Activated effector memory CD4-positive, alpha-beta T cell treated with Interleukin-2 at 50 U/mL for 16 hours (primary cell): ENCODE measurements at regions not wholly inside any gene's neighbourhood (a gene's known extent, or its start where the extent isn't known, plus 50 kb on each side); places are given as distances from the start of the nearest gene placed in this dataset.
"Not testable (repeated sequence)": the region's sequence is repeated elsewhere in the genome, so short reads cannot be mapped to it uniquely, and the experiment has no call there.

Experiments
- DNase-seq: peaks from one replicate; pipeline ENCODE4 v3.0.0-alpha.2; 2020

GRCh38 chr1:143905214-143906179 lies 66.3 kb downstream of the FAM72C start:
- peak; percentile 1 for DNase-seq

GRCh38 chr1:143904622-143904979 lies 67.2 kb downstream of the FAM72C start:
- not testable (repeated sequence) for DNase-seq

GRCh38 chr1:143903899-143904621 lies 67.7 kb downstream of the FAM72C start:
- not testable (repeated sequence) for DNase-seq

- not testable (repeated sequence) for DNase-seq
These were observed 75.4 kb downstream of the FAM72C start for GRCh38 chr1:143896377-143896776.

GRCh38 chr1:143884932-143885574 lies 86.7 kb downstream of the FAM72C start:
- peak; percentile 70 for DNase-seq

- peak; percentile 37 for DNase-seq
These were observed 87.3 kb downstream of the FAM72C start for GRCh38 chr1:143884532-143884931.

- not testable (repeated sequence) for DNase-seq
These were observed 91.8 kb downstream of the FAM72C start for GRCh38 chr1:143879757-143880536.

- not testable (repeated sequence) for DNase-seq
These were observed 95.8 kb downstream of the FAM72C start for GRCh38 chr1:143875947-143876346.

GRCh38 chr1:143874625-143875024 lies 97.2 kb downstream of the FAM72C start:
- DNase-seq = not testable (repeated sequence)

GRCh38 chr1:143873650-143874049 lies 98.1 kb downstream of the FAM72C start:
- DNase-seq = not testable (repeated sequence)

- DNase-seq = not testable (repeated sequence)
These were observed 101.4 kb downstream of the FAM72C start for GRCh38 chr1:143870388-143870787.

- not testable (repeated sequence) for DNase-seq
These were observed 104.1 kb downstream of the FAM72C start for GRCh38 chr1:143867590-143868220.

GRCh38 chr1:143863901-143864520 lies 107.8 kb downstream of the FAM72C start:
- not testable (repeated sequence) for DNase-seq

- DNase-seq = not testable (repeated sequence)
These were observed 109.1 kb downstream of the FAM72C start for GRCh38 chr1:143862722-143863121.

- DNase-seq = not testable (repeated sequence)
These were observed 110.5 kb downstream of the FAM72C start for GRCh38 chr1:143861306-143861705.

GRCh38 chr1:143855867-143856266 lies 115.9 kb downstream of the FAM72C start:
- DNase-seq = not testable (repeated sequence)

GRCh38 chr1:143854069-143854468 lies 117.7 kb downstream of the FAM72C start:
- not testable (repeated sequence) for DNase-seq

- DNase-seq = not testable (repeated sequence)
These were observed 121.1 kb downstream of the FAM72C start for GRCh38 chr1:143850637-143851036.

GRCh38 chr1:143848859-143849258 lies 122.9 kb downstream of the FAM72C start:
- DNase-seq = not testable (repeated sequence)

GRCh38 chr1:143845193-143845592 lies 126.6 kb downstream of the FAM72C start:
- not testable (repeated sequence) for DNase-seq

GRCh38 chr1:143842058-143842457 lies 129.7 kb downstream of the FAM72C start:
- DNase-seq = not testable (repeated sequence)
